ENCODE measurements at regions not wholly inside any gene's neighbourhood (a gene's known extent, or its start where the extent isn't known, plus 50 kb on each side); places are given as distances from the start of the nearest gene placed in this dataset.
A peak's percentile ranks its signal among the peaks of the same experiment; 100 is the strongest.

DNA sequence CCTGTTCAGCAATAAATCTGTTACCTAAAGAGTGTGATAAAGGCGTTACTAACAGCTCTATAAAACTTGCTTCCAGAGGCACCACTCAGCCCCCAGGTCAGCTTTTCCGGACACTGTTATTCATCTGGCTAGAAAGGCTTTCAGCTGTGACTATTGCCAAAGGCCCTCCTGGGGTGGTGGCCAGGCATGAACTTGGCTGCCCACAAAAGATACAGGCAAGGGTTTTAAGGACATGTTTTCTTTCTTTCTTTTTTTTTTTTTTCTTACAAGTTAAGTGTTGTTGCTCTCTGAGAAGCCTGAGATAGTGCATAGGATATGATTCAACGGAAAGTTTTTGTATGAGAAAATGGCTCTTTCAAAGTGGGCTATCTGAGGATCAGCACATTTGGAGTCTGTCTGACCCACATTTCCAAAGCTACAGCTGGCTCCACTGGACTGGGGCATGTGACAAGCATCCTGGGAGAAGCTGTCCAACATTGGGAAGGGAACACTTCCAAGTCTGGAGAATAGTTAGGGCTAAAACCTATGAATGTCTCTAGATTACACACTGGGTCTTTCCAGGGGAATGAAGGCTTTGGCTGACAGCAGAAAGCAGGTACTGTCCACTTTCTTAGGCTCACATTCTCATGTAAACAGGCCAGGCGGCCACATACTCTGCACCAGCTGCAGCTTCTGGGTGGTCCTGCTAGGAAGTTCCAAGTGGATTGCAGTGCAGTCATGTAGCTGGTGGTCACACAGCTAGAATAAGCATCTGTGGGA lies 639.7 kb downstream of the LMO4 start:
- no peaks in the 10 kb centered on the region for H3K36me3 ChIP-seq
- TF ChIP-seq POLR2A (IDR thresholded peaks at IDR 0.05): no peak
- TF ChIP-seq, protein P1, sequence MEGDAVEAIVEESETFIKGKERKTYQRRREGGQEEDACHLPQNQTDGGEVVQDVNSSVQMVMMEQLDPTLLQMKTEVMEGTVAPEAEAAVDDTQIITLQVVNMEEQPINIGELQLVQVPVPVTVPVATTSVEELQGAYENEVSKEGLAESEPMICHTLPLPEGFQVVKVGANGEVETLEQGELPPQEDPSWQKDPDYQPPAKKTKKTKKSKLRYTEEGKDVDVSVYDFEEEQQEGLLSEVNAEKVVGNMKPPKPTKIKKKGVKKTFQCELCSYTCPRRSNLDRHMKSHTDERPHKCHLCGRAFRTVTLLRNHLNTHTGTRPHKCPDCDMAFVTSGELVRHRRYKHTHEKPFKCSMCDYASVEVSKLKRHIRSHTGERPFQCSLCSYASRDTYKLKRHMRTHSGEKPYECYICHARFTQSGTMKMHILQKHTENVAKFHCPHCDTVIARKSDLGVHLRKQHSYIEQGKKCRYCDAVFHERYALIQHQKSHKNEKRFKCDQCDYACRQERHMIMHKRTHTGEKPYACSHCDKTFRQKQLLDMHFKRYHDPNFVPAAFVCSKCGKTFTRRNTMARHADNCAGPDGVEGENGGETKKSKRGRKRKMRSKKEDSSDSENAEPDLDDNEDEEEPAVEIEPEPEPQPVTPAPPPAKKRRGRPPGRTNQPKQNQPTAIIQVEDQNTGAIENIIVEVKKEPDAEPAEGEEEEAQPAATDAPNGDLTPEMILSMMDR (IDR thresholded peaks at IDR 0.05): no peak
- peak; percentile 49 to 68 (median 66) for DNase-seq
- H3K9me3 ChIP-seq: no peaks in the 10 kb centered on the region
- peaks cover 0 to 24% (median 6%) of the 10 kb centered on the region in 12 donors for H3K4me1 ChIP-seq
- ATAC-seq: peak; percentile 82 to 93 (median 91)
- WGBS, 4 donors: 41 to 54% (median 45%) methylated on average over 4 of the region's 4 CpGs
- peak overlapping the region in 11 of 12 donors; percentile 17 to 55 (median 48) for H3K27ac ChIP-seq
- H3K27me3 ChIP-seq: no peaks in the 10 kb centered on the region
- intact Hi-C loops (cut with DNase I): no loop called here
- no peak overlapping the region for H3K4me3 ChIP-seq

DNA sequence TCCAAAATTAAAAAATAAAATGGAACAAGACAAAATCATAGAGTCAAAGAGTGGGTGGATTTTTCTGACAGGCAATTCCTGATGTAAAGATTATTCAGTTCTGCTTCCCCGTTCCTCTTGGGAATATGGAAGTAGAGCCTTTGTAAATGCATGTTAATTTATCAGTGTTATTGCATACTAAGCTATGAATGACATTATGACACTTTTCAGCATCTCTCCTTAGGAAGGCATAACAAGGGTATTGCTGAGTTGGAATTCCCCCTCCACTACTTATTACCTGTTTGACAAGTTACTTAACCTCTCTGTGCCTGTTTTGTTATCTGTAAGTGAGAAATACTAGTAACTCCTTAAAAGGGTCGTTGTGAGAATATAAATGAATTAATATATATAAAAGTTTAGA lies 640.4 kb downstream of the LMO4 start:
- Histone ChIP-seq H3K27ac (peak overlapping the region in 5 of 12 donors; percentile 18 to 51 (median 40)), H3K4me1 (peaks cover 0 to 24% (median 6%) of the 10 kb centered on the region in 12 donors), H3K4me3 (no peak overlapping the region), H3K9me3 (no peaks in the 10 kb centered on the region), H3K36me3 (no peaks in the 10 kb centered on the region), H3K27me3 (no peaks in the 10 kb centered on the region)
- DNase-seq: no peak
- 66 to 75% (median 71%) methylated on average over 2 of the region's 2 CpGs for WGBS, 4 donors
- intact Hi-C loops (cut with DNase I): no loop called here
- ATAC-seq: no peak
- TF ChIP-seq POLR2A (IDR thresholded peaks at IDR 0.05): no peak
- TF ChIP-seq, protein P1 (IDR thresholded peaks at IDR 0.05): no peak

DNA sequence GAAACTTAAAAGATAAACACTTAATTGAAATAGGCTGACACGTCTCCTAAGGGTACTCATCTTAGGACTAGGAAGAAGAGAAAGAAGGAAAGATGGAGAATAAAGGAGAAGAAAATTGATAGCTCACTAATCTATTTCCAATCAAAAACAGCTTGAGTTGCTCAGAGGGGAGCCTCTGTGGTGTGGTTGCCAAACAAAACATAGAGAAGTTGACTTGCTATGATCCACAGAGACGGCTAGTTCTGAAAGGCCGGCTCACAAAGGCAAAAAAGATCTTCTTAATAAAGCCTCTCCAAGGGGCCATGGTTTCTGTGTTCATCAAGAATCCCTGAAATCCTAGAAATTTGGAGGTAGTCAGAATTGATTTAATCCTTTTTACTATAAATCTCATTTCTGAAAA lies 644.1 kb downstream of the LMO4 start:
- Histone ChIP-seq H3K9me3 (no peaks in the 10 kb centered on the region), H3K36me3 (no peaks in the 10 kb centered on the region), H3K4me3 (no peak overlapping the region), H3K27me3 (no peaks in the 10 kb centered on the region), H3K27ac (no peak overlapping the region), H3K4me1 (peaks cover 0 to 17% (median 4%) of the 10 kb centered on the region in 12 donors)
- intact Hi-C loops (cut with DNase I): loop anchor here in 1 of 10 donors (10.0 kb wide), 1 partner anchor 58 kb away; no protein-coding TSS in a partner anchor
- TF ChIP-seq, protein P1 (IDR thresholded peaks at IDR 0.05): no peak
- no peak for TF ChIP-seq POLR2A (IDR thresholded peaks at IDR 0.05)
- ATAC-seq: no peak
- WGBS, 4 donors: 63 to 80% (median 66%) methylated on average over 3 of the region's 3 CpGs
- no peak for DNase-seq

DNA sequence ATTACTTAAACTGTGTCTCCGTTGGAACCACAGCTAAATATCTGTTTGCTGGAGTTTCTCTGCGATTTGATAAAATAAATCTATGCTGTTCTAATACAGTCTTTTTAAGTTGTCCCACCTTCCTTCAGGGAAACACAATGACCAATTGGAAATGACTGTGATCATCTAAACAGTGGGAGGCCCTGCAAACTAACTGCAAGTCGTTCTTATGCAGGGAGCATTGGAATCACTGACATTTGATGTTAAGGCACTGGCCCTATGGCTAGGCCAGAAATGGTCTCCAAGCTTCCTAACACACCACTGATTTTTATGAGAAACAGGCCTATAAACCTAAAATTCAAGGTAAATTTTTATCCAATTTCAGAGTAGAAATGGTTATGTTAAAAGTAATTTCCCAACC lies 645.2 kb downstream of the LMO4 start:
- Histone ChIP-seq H3K27me3 (no peaks in the 10 kb centered on the region), H3K27ac (no peak overlapping the region), H3K36me3 (no peaks in the 10 kb centered on the region), H3K4me3 (no peak overlapping the region), H3K9me3 (no peaks in the 10 kb centered on the region), H3K4me1 (peaks cover 0 to 8% (median 0%) of the 10 kb centered on the region in 12 donors)
- DNase-seq (no peak), ATAC-seq (no peak)
- TF ChIP-seq, protein P1 (IDR thresholded peaks at IDR 0.05): no peak
- TF ChIP-seq POLR2A (IDR thresholded peaks at IDR 0.05): no peak
- intact Hi-C loops (cut with DNase I): loop anchor here in 1 of 10 donors (10.0 kb wide), 1 partner anchor 59 kb away; no protein-coding TSS in a partner anchor
- WGBS, 4 donors: 79 to 84% (median 81%) methylated on average over 3 of the region's 3 CpGs
